H9 (cell line): ENCODE measurements at regions not wholly inside any gene's neighbourhood (a gene's known extent, or its start where the extent isn't known, plus 50 kb on each side); places are given as distances from the start of the nearest gene placed in this dataset.

Experiments
- DNase-seq: peaks from one replicate; pipeline ENCODE4 v3.0.0-alpha.2; 2017
- H2AFZ ChIP-seq: one replicate; pipeline ENCODE4 v1.6.1; 2013; ENCODE audit warnings: mild to moderate bottlenecking, low read length, control low read depth, moderate library complexity
- H2AK5ac ChIP-seq: 2 replicates; pipeline ENCODE4 v1.6.1; 2013; ENCODE audit warnings: low read length, control low read depth, mixed read lengths; ENCODE audit not compliant: insufficient read length
- H2BK120ac ChIP-seq: one replicate; pipeline ENCODE4 v1.6.1; 2013; ENCODE audit warnings: low read depth, mild to moderate bottlenecking, low read length, control low read depth, inconsistent platforms; ENCODE audit not compliant: poor library complexity, severe bottlenecking
- H2BK12ac ChIP-seq: 2 replicates; pipeline ENCODE4 v1.6.1; 2013; ENCODE audit warnings: low read length, control low read depth, mixed read lengths, low read depth; ENCODE audit not compliant: insufficient read length
- H2BK15ac ChIP-seq: 2 replicates; pipeline ENCODE4 v1.6.1; 2013; ENCODE audit warnings: low read depth, low read length, control low read depth
- H2BK20ac ChIP-seq: one replicate; pipeline ENCODE4 v1.6.1; 2013; ENCODE audit warnings: low read depth, mild to moderate bottlenecking, low read length, control low read depth, inconsistent platforms; ENCODE audit not compliant: poor library complexity, severe bottlenecking
- H2BK5ac ChIP-seq: 2 replicates; pipeline ENCODE4 v1.6.1; 2013; ENCODE audit warnings: low read length, control low read depth, mixed read lengths; ENCODE audit not compliant: insufficient read length
- H3K14ac ChIP-seq: 2 replicates; pipeline ENCODE4 v1.6.1; 2013; ENCODE audit warnings: low read length, control low read depth; ENCODE audit not compliant: insufficient read depth
- H3K18ac ChIP-seq: 2 replicates; pipeline ENCODE4 v1.6.1; 2013; ENCODE audit warnings: low read depth, mild to moderate bottlenecking, mixed read lengths, low read length, control low read depth; ENCODE audit not compliant: insufficient read length
- H3K23ac ChIP-seq: 2 replicates; pipeline ENCODE4 v1.6.1; 2013; ENCODE audit warnings: low read length, control low read depth, mixed read lengths, low read depth; ENCODE audit not compliant: insufficient read length
- H3K23me2 ChIP-seq: 2 replicates; pipeline ENCODE4 v1.6.1; 2013; ENCODE audit warnings: low read depth, mild to moderate bottlenecking, mixed read lengths, low read length, control low read depth; ENCODE audit not compliant: insufficient read length, poor library complexity, severe bottlenecking
- H3K27ac ChIP-seq: 2 replicates; pipeline ENCODE4 v1.5.1; 2013; ENCODE audit warnings: low read length, control low read depth, mixed read lengths, low read depth; ENCODE audit not compliant: insufficient read length
- H3K27me3 ChIP-seq: 2 replicates; pipeline ENCODE4 v1.6.1; 2013; ENCODE audit warnings: low read length, control low read depth, inconsistent platforms; ENCODE audit not compliant: insufficient read depth
- H3K4ac ChIP-seq: 2 replicates; pipeline ENCODE4 v1.6.1; 2013; ENCODE audit warnings: low read depth, mild to moderate bottlenecking, control low read depth, inconsistent platforms, low read length, moderate library complexity
- H3K4me1 ChIP-seq: 2 replicates; pipeline ENCODE4 v1.6.1; 2013; ENCODE audit warnings: low read length, control low read depth, inconsistent platforms; ENCODE audit not compliant: insufficient read depth
- H3K4me2 ChIP-seq: 2 replicates; pipeline ENCODE4 v1.6.1; 2013; ENCODE audit warnings: low read length, control low read depth, mixed read lengths; ENCODE audit not compliant: insufficient read length, insufficient read depth
- H3K56ac ChIP-seq: 2 replicates; pipeline ENCODE4 v1.6.1; 2013; ENCODE audit warnings: low read depth, mild to moderate bottlenecking, mixed read lengths, low read length, control low read depth; ENCODE audit not compliant: insufficient read length
- H3K79me1 ChIP-seq: 2 replicates; pipeline ENCODE4 v1.6.1; 2013; ENCODE audit warnings: low read depth, mild to moderate bottlenecking, moderate library complexity, low read length, control low read depth, inconsistent platforms; ENCODE audit not compliant: insufficient read depth, poor library complexity, severe bottlenecking
- H3K79me2 ChIP-seq: 2 replicates; pipeline ENCODE4 v1.6.1; 2013; ENCODE audit warnings: low read length, control low read depth, inconsistent platforms; ENCODE audit not compliant: insufficient read depth
- H3K9ac ChIP-seq: 2 replicates; pipeline ENCODE4 v1.6.1; 2013; ENCODE audit warnings: low read length, control low read depth, mixed read lengths; ENCODE audit not compliant: insufficient read length; ENCODE audit errors: extremely low read depth
- H3K9me3 ChIP-seq: one replicate; pipeline ENCODE4 v1.6.1; 2013; ENCODE audit warnings: low read depth, low read length, inconsistent platforms; ENCODE audit not compliant: control insufficient read depth
- H3T11ph ChIP-seq: one replicate; pipeline ENCODE4 v1.6.1; 2013; ENCODE audit warnings: mild to moderate bottlenecking, low read length, control low read depth, inconsistent platforms
- H4K20me1 ChIP-seq: one replicate; pipeline ENCODE4 v1.6.1; 2013; ENCODE audit not compliant: control insufficient read depth, insufficient read length, insufficient read depth
- H4K5ac ChIP-seq: 2 replicates; pipeline ENCODE4 v1.6.1; 2013; ENCODE audit warnings: low read depth, mild to moderate bottlenecking, mixed read lengths, low read length, control low read depth; ENCODE audit not compliant: insufficient read length
- H4K8ac ChIP-seq: replicated peaks from 2 replicates; pipeline ENCODE4 v1.6.1; 2013; ENCODE audit warnings: low read length, control low read depth, mixed read lengths, low read depth; ENCODE audit not compliant: insufficient read length
- H4K91ac ChIP-seq: 2 replicates; pipeline ENCODE4 v1.6.1; 2013; ENCODE audit warnings: low read depth, mild to moderate bottlenecking, moderate library complexity, mixed read lengths, low read length, control low read depth; ENCODE audit not compliant: insufficient read length
- H3K27ac Mint-ChIP-seq, 3 experiments: 2 replicates in 2 of 3; 3 replicates in 1 of 3; pipeline ENCODE4 v1.8.0; 2020 to 2021; ENCODE audit warnings: mixed read lengths in 3 of 3, mild to moderate bottlenecking in 1 of 3, moderate library complexity in 1 of 3
- H3K27me3 Mint-ChIP-seq: 2 replicates; pipeline ENCODE4 v1.8.0; 2021; ENCODE audit warnings: low read depth, mild to moderate bottlenecking, moderate library complexity, mixed read lengths
- H3K36me3 Mint-ChIP-seq, 3 experiments: 2 replicates in 2 of 3; 3 replicates in 1 of 3; pipeline ENCODE4 v1.8.0; 2020 to 2021; ENCODE audit warnings: low read depth in 3 of 3, mixed read lengths in 3 of 3; ENCODE audit not compliant: insufficient read depth in 1 of 3
- H3K4me1 Mint-ChIP-seq, 2 experiments: 2 replicates each; pipeline ENCODE4 v1.8.0; 2020; ENCODE audit warnings: mixed read lengths in 2 of 2
- H3K4me3 Mint-ChIP-seq, 2 experiments: 2 replicates in 1 of 2; 3 replicates in 1 of 2; pipeline ENCODE4 v1.8.0; 2020 to 2021; ENCODE audit warnings: mild to moderate bottlenecking in 2 of 2, mixed read lengths in 2 of 2, moderate library complexity in 1 of 2
- H3K9me3 Mint-ChIP-seq, 2 experiments: 2 replicates in 1 of 2; 3 replicates in 1 of 2; pipeline ENCODE4 v1.8.0; 2020; ENCODE audit warnings: mild to moderate bottlenecking in 2 of 2, mixed read lengths in 2 of 2, moderate library complexity in 1 of 2
- WGBS: extraction: QIAGEN DNeasy Blood & Tissue Kit; methylation state at CpG from one replicate; pipeline ENCODE4 v1.1.7; 2013; ENCODE audit warnings: missing lambda C conversion rate, low lambda C conversion rate, mixed read lengths; ENCODE audit not compliant: insufficient read length; ENCODE audit errors: extremely low coverage; 5-methylcytosine and 5-hydroxymethylcytosine counted together
- TF ChIP-seq, protein P1 (sequence below): fragments of 200-600 bp; sonication (generic); conservative IDR thresholded peaks from 3 replicates; pipeline ENCODE4 v1.8.0; 2021; ENCODE audit warnings: antibody characterized with exemption, mild to moderate bottlenecking

DNA sequence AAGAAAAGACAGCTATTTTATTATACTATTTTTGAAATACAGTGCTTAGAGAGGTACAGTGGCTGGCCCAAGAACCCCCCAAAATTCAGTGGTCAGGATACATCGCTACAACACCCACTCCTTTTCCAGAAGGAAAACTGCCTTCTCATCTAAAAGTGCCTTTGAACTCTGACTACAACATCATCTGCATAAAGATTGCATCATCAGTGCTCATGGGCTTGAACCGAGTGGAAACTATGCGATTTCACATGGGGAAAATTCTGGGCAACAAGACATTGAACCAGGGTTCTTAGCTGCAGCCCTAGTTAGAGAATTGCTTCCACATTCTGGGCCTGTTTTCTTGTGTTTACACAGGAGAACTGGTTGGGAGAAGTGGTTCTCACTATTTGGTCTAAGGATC, 294.6 kb upstream of the SLC14A2 start:
- Histone ChIP-seq H2BK120ac (no peak overlapping the region), H4K91ac (no peak overlapping the region), H4K8ac (no peak overlapping the region), H3K23ac (no peak overlapping the region), H3K4ac (no peak overlapping the region), H3K27me3 (no peaks in the 10 kb centered on the region), H3K56ac (no peak overlapping the region), H3K27ac (no peak overlapping the region), H3K18ac (no peak overlapping the region), H4K20me1 (no peaks in the 10 kb centered on the region), H3K14ac (no peak overlapping the region), H3K4me1 (no peaks in the 10 kb centered on the region; the same call in 1 of the 2 replicates), H3K9ac (no peak overlapping the region), H3K79me1 (no peaks in the 10 kb centered on the region), H4K5ac (peak overlapping the region; percentile 45), H3K9me3 (no peaks in the 10 kb centered on the region), H2BK20ac (no peak overlapping the region), H2AFZ (no peak overlapping the region), H2AK5ac (no peak overlapping the region), H2BK12ac (no peak overlapping the region), H2BK5ac (no peak overlapping the region), H3K23me2 (no peaks in the 10 kb centered on the region), H2BK15ac (no peak overlapping the region), H3K4me2 (no peak overlapping the region), H3K79me2 (no peaks in the 10 kb centered on the region), H3T11ph (no peak overlapping the region)
- Mint-ChIP-seq H3K4me1 (peaks cover 11 to 22% of the 10 kb centered on the region in 2 experiments), H3K4me3 (no peak overlapping the region), H3K27me3 (peaks cover 4% of the 10 kb centered on the region), H3K27ac (no peak overlapping the region), H3K9me3 (no peaks in the 10 kb centered on the region), H3K36me3 (no peaks in the 10 kb centered on the region)
- TF ChIP-seq, protein P1, sequence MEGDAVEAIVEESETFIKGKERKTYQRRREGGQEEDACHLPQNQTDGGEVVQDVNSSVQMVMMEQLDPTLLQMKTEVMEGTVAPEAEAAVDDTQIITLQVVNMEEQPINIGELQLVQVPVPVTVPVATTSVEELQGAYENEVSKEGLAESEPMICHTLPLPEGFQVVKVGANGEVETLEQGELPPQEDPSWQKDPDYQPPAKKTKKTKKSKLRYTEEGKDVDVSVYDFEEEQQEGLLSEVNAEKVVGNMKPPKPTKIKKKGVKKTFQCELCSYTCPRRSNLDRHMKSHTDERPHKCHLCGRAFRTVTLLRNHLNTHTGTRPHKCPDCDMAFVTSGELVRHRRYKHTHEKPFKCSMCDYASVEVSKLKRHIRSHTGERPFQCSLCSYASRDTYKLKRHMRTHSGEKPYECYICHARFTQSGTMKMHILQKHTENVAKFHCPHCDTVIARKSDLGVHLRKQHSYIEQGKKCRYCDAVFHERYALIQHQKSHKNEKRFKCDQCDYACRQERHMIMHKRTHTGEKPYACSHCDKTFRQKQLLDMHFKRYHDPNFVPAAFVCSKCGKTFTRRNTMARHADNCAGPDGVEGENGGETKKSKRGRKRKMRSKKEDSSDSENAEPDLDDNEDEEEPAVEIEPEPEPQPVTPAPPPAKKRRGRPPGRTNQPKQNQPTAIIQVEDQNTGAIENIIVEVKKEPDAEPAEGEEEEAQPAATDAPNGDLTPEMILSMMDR, result no peak
- no CpG with 5 or more reads among the region's 3 CpGs for WGBS
- no peak for DNase-seq
